ENCODE measurements at regions not wholly inside any gene's neighbourhood (a gene's known extent, or its start where the extent isn't known, plus 50 kb on each side); places are given as distances from the start of the nearest gene placed in this dataset.
A peak's percentile ranks its signal among the peaks of the same experiment; 100 is the strongest.

- no peak for TF ChIP-seq CTCF (IDR thresholded peaks at IDR 0.05; ENCODE audit: insufficient read depth, low read length)
- H3K4me3 ChIP-seq (ENCODE audit: low read depth, low read length), result no peak overlapping the region
- no peak for DNase-seq (ENCODE audit: low read depth)
These were observed 72.5 kb upstream of the NEO1 start for GRCh38 chr15:72979791-72980190.

GRCh38 chr15:72979308-72979707, 73.0 kb upstream of the NEO1 start:
- H3K4me3 ChIP-seq (ENCODE audit: low read depth, low read length), result no peak overlapping the region
- DNase-seq (ENCODE audit: low read depth), result no peak
- no peak for TF ChIP-seq CTCF (IDR thresholded peaks at IDR 0.05; ENCODE audit: insufficient read depth, low read length)

- TF ChIP-seq CTCF (IDR thresholded peaks at IDR 0.05; ENCODE audit: insufficient read depth, low read length), result no peak
- H3K4me3 ChIP-seq (ENCODE audit: low read depth, low read length), result no peak overlapping the region
- no peak for DNase-seq (ENCODE audit: low read depth)
These were observed 74.0 kb upstream of the NEO1 start for GRCh38 chr15:72978223-72978622.

GRCh38 chr15:72972362-72972761, 79.9 kb upstream of the NEO1 start:
- no peak for TF ChIP-seq CTCF (IDR thresholded peaks at IDR 0.05; ENCODE audit: insufficient read depth, low read length)
- DNase-seq (ENCODE audit: low read depth), result no peak
- no peak overlapping the region for H3K4me3 ChIP-seq (ENCODE audit: low read depth, low read length)

GRCh38 chr15:72971766-72972165, 80.5 kb upstream of the NEO1 start:
- peak overlapping the region; percentile 49 for H3K4me3 ChIP-seq (ENCODE audit: low read depth, low read length)
- DNase-seq (ENCODE audit: low read depth), result peak; percentile 26
- TF ChIP-seq CTCF (IDR thresholded peaks at IDR 0.05; ENCODE audit: insufficient read depth, low read length), result no peak

- no peak for DNase-seq (ENCODE audit: low read depth)
- TF ChIP-seq CTCF (IDR thresholded peaks at IDR 0.05; ENCODE audit: insufficient read depth, low read length), result no peak
- peak overlapping the region; percentile 49 for H3K4me3 ChIP-seq (ENCODE audit: low read depth, low read length)
These were observed 81.1 kb upstream of the NEO1 start for GRCh38 chr15:72970933-72971760.

GRCh38 chr15:72968531-72968922, 83.7 kb upstream of the NEO1 start:
- H3K4me3 ChIP-seq (ENCODE audit: low read depth, low read length), result no peak overlapping the region
- TF ChIP-seq CTCF (IDR thresholded peaks at IDR 0.05; ENCODE audit: insufficient read depth, low read length), result no peak
- DNase-seq (ENCODE audit: low read depth), result no peak

Data from fibroblast of the aortic adventitia (primary cell).